Hematopoietic multipotent progenitor cell (in vitro differentiated cells): ENCODE measurements at regions not wholly inside any gene's neighbourhood (a gene's known extent, or its start where the extent isn't known, plus 50 kb on each side); places are given as distances from the start of the nearest gene placed in this dataset.
"Not testable (repeated sequence)": the region's sequence is repeated elsewhere in the genome, so short reads cannot be mapped to it uniquely, and the experiment has no call there.

Experiments
- DNase-seq, 3 donors: peaks; one replicate each; pipeline ENCODE4 v3.0.0-alpha.2; 2011 to 2015; ENCODE audit warnings: low read depth in 2 of 3, low spot score in 2 of 3

GRCh38 chr1:232579958-232580941, 49.7 kb downstream of the SIPA1L2 start:
- DNase-seq, result no peak

- no peak for DNase-seq
Observed at GRCh38 chr1:232579466-232579865, 50.5 kb downstream of the SIPA1L2 start.

- peak in 1 of 3 donors; percentile 24 for DNase-seq
Observed at GRCh38 chr1:232578651-232579195, 51.2 kb downstream of the SIPA1L2 start.

- DNase-seq, result no peak
Observed at GRCh38 chr1:232577772-232578171, 52.2 kb downstream of the SIPA1L2 start.

- DNase-seq, result no peak
Observed at GRCh38 chr1:232576537-232576936, 53.4 kb downstream of the SIPA1L2 start.

GRCh38 chr1:232575763-232576040, 54.2 kb downstream of the SIPA1L2 start:
- no peak for DNase-seq

GRCh38 chr1:232574889-232575762, 54.8 kb downstream of the SIPA1L2 start:
- no peak for DNase-seq

GRCh38 chr1:232574077-232574476, 55.9 kb downstream of the SIPA1L2 start:
- no peak for DNase-seq

- no peak for DNase-seq
Observed at GRCh38 chr1:232571523-232571922, 58.4 kb downstream of the SIPA1L2 start.

GRCh38 chr1:232570007-232570406, 59.9 kb downstream of the SIPA1L2 start:
- no peak for DNase-seq

GRCh38 chr1:232569554-232569921, 60.4 kb downstream of the SIPA1L2 start:
- not testable (repeated sequence) for DNase-seq

GRCh38 chr1:232568906-232569553, 60.9 kb downstream of the SIPA1L2 start:
- no peak for DNase-seq

- no peak for DNase-seq
Observed at GRCh38 chr1:232568331-232568852, 61.5 kb downstream of the SIPA1L2 start.

- DNase-seq, result no peak
Observed at GRCh38 chr1:232566093-232566492, 63.8 kb downstream of the SIPA1L2 start.

- DNase-seq, result no peak
Observed at GRCh38 chr1:232562855-232563510, 67.0 kb downstream of the SIPA1L2 start.

- DNase-seq, result no peak
Observed at GRCh38 chr1:232561381-232561780, 68.6 kb downstream of the SIPA1L2 start.

GRCh38 chr1:232560940-232561339, 69.0 kb downstream of the SIPA1L2 start:
- DNase-seq, result no peak

- no peak for DNase-seq
Observed at GRCh38 chr1:232558954-232559353, 71.0 kb downstream of the SIPA1L2 start.

- no peak for DNase-seq
Observed at GRCh38 chr1:232557502-232558191, 72.3 kb downstream of the SIPA1L2 start.

GRCh38 chr1:232557096-232557495, 72.8 kb downstream of the SIPA1L2 start:
- no peak for DNase-seq
